ENCODE measurements at regions not wholly inside any gene's neighbourhood (a gene's known extent, or its start where the extent isn't known, plus 50 kb on each side); places are given as distances from the start of the nearest gene placed in this dataset.

DNA sequence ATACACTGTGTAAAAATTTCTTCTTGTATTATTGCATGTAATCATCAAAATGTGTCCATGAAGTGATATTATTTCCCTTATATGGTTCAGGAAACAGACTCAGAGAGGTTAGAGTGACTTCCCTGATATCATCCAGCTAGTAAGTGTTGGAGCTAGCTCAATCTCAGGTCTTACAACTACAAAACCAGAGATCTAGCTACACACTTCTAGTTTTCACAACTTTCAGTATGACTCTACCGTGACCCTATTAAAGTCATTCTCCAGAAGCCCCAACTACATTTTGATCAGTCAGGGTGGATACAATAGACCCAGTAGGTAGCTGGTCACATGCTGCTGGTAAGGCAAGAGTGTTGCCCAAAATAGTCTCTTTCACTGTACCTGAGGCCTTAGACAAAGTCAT is 165.3 kb downstream of the GOLIM4 start:
- no peak overlapping the region for H3K4me3 ChIP-seq (ENCODE audit: low read length)
- DNase-seq (ENCODE audit: low read depth): no peak
- TF ChIP-seq, protein P1, sequence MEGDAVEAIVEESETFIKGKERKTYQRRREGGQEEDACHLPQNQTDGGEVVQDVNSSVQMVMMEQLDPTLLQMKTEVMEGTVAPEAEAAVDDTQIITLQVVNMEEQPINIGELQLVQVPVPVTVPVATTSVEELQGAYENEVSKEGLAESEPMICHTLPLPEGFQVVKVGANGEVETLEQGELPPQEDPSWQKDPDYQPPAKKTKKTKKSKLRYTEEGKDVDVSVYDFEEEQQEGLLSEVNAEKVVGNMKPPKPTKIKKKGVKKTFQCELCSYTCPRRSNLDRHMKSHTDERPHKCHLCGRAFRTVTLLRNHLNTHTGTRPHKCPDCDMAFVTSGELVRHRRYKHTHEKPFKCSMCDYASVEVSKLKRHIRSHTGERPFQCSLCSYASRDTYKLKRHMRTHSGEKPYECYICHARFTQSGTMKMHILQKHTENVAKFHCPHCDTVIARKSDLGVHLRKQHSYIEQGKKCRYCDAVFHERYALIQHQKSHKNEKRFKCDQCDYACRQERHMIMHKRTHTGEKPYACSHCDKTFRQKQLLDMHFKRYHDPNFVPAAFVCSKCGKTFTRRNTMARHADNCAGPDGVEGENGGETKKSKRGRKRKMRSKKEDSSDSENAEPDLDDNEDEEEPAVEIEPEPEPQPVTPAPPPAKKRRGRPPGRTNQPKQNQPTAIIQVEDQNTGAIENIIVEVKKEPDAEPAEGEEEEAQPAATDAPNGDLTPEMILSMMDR (IDR thresholded peaks at IDR 0.05; ENCODE audit: insufficient read depth, low read depth, low read length, missing control alignments): no peak

DNA sequence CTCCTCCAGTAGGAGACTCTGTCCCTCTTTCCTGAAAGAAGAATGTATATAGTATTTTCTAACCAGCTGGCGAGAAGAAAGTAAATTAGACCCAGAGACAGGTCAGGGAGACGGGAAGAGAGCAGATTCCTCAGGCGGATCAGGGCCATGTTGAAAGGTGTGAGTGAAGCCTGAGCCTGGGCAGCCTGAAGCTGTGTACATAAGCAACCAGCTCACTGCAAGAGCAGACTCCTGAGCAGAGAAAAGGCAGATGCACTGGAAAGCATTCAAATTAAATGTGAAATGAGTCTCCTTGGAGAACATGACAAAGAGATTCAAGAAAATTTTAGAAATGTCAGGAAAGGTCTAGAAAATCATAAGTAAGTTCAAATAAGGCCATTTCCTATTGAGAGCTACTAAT is 165.8 kb downstream of the GOLIM4 start:
- TF ChIP-seq, protein P1 (IDR thresholded peaks at IDR 0.05; ENCODE audit: insufficient read depth, low read depth, low read length, missing control alignments): no peak
- no peak overlapping the region for H3K4me3 ChIP-seq (ENCODE audit: low read length)
- DNase-seq (ENCODE audit: low read depth): peak; percentile 39

DNA sequence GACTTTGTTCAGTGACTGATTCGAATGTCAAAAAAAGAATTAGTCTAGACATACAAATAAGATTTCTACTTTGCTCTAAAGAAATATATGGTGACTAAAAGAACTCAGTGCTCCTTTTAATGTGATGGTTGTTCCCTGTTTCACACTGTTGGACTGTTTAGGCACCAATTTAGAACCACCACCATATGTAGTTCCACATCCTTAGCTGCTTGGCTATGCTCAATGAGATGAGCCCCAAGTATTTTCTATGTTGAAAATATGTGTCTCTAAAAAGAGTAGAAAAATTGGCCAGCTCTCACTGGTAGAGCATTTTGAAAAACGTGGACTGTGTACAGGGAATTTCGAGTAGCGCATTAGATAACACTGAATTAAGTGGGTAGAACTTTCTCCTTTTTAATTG is 167.3 kb downstream of the GOLIM4 start:
- DNase-seq (ENCODE audit: low read depth): no peak
- TF ChIP-seq, protein P1 (IDR thresholded peaks at IDR 0.05; ENCODE audit: insufficient read depth, low read depth, low read length, missing control alignments): no peak
- no peak overlapping the region for H3K4me3 ChIP-seq (ENCODE audit: low read length)

DNA sequence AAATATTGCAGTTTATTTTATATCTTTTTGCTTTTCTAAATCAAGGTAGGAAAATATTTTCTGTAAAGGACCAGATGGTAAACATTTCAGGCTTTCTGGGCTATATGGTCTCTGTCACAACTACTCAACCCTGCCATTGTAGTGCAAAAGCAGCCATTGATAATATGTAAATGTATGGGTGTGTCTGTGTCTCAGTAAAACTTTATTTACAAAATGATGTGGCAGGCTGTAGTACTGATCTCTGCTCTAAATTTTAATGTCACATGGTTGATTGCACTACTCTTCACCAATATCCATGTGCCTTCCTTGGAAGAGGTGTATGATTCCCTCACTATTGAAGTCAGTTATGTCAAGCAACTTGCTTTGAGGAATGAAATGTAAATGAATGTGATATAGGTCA is 175.0 kb downstream of the GOLIM4 start:
- TF ChIP-seq, protein P1 (IDR thresholded peaks at IDR 0.05; ENCODE audit: insufficient read depth, low read depth, low read length, missing control alignments): no peak
- DNase-seq (ENCODE audit: low read depth): no peak

DNA sequence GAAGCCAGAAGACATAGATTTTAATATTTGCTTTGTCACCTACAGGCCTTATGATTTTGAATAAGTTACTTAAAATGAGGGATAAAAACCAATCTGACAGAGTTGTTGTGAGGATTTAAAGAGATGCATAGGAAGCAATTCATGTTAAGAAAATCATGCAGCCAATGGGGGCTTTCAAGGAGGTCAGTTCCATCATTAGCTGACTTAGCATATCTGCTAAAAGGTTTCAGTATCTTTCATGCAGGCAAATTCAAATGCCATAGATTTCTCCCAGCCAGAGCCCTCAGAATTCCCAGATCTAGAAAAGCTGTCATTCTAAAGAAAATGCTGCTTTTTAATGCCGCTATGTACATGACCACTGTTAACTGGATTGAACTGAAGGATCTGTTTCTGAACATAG is 176.1 kb downstream of the GOLIM4 start:
- no peak overlapping the region for H3K4me3 ChIP-seq (ENCODE audit: low read length)
- no peak for DNase-seq (ENCODE audit: low read depth)
- TF ChIP-seq, protein P1 (IDR thresholded peaks at IDR 0.05; ENCODE audit: insufficient read depth, low read depth, low read length, missing control alignments): no peak

More for the DNA sequence above, 175.0 kb downstream of the GOLIM4 start:
- no peak overlapping the region for H3K4me3 ChIP-seq (ENCODE audit: low read length)

DNA sequence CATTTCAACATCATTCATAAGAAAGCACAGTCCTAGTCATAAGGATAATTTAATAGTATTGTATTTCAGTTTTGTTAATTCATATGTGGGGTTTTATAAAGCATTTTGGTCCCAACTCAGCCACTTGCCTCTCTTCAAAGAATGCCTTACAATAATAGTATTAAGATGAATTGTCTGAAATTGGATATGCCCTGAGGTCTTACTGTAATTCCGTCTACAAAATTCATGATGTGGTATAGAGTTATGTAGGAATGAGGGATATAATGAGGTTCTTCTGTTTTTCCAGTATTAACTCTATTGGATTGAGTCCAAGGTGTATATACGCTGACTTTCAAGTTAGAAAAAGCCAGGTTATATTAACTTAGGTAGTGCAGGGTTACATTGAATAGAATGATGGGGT is 177.0 kb downstream of the GOLIM4 start:
- DNase-seq (ENCODE audit: low read depth): no peak
- H3K4me3 ChIP-seq (ENCODE audit: low read length): no peak overlapping the region
- TF ChIP-seq, protein P1 (IDR thresholded peaks at IDR 0.05; ENCODE audit: insufficient read depth, low read depth, low read length, missing control alignments): no peak

DNA sequence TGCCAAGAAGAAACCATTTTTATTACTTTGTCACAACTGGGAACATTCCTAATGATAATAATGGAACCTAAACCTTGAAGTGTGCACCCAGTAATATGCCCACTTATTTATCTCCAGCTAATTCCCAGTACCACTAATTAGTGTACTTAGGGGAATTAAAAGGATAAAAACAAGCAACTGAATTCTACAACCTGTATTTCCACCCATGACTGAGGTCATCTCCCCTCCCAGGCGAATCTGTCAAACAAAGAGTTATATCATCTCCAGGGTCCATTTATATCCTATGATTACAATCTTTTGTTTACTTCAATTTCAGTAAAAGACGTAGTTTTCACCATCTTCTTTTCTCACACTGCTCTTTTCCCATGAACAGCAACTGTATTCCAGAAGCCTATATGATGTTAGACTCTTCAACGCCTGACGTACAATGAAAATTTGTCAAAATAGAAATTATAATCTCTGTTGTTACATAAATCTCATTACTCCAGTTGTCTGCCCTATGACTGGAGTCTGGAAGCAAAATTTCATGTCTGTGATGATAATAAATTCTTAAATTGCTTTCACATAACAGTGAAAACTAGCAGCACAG is 177.6 kb downstream of the GOLIM4 start:
- no peak for DNase-seq (ENCODE audit: low read depth)
- TF ChIP-seq, protein P1 (IDR thresholded peaks at IDR 0.05; ENCODE audit: insufficient read depth, low read depth, low read length, missing control alignments): no peak
- no peak overlapping the region for H3K4me3 ChIP-seq (ENCODE audit: low read length)

Data from epithelial cell of esophagus (primary cell).